RWPE1 (cell line): ENCODE measurements at regions not wholly inside any gene's neighbourhood (a gene's known extent, or its start where the extent isn't known, plus 50 kb on each side); places are given as distances from the start of the nearest gene placed in this dataset.

Experiments used
- CTCF ChIA-PET: fragments of 350-600 bp; sonication (Branson Sonifier 250); formaldehyde crosslinking; extraction: SDS; loops from one replicate; lab custom pipeline; 2021; lab: Yijun Ruan, JAX
- POLR2A ChIA-PET: fragments of 400-600 bp; formaldehyde crosslinking; extraction: SDS; loops from one replicate; lab custom pipeline; 2020; ENCODE audit warnings: antibody characterized with exemption; ENCODE audit not compliant: low non-redundant PET; lab: Yijun Ruan, JAX
- DNase-seq: peaks from one replicate; pipeline ENCODE4 v3.0.0; 2012; ENCODE audit warnings: low spot score
- H3K27ac ChIP-seq: fragments of 450-650 bp; 2 replicates; pipeline ENCODE4 v1.5.1; 2017
- TF ChIP-seq, protein P1 (sequence below): fragments of 450-650 bp; conservative IDR thresholded peaks from 2 replicates; pipeline ENCODE4 v1.5.1; 2017; ENCODE audit warnings: low read depth, mild to moderate bottlenecking

DNA sequence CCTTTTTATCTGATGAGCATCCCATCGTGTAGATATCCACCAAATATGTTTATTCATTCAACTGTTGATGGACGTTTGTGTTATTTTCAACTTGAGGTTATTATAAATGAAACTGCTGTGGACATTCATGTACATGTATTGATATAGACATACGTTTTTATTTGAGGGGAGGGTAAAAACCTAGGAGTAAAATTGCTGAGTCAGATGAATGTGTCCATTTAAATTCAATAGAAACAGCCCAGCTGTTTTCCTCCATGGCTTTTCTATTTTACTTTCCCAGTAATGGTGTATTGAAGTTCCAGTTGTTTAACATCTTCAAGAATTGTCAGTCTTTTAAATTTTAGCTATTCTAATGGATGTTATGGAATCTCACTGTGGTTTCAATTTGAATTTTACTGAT lies 348.7 kb upstream of the GALNTL6 start:
- DNase-seq = no peak
- ChIA-PET CTCF (no interaction called here), POLR2A (no interaction called here)
- TF ChIP-seq, protein P1, sequence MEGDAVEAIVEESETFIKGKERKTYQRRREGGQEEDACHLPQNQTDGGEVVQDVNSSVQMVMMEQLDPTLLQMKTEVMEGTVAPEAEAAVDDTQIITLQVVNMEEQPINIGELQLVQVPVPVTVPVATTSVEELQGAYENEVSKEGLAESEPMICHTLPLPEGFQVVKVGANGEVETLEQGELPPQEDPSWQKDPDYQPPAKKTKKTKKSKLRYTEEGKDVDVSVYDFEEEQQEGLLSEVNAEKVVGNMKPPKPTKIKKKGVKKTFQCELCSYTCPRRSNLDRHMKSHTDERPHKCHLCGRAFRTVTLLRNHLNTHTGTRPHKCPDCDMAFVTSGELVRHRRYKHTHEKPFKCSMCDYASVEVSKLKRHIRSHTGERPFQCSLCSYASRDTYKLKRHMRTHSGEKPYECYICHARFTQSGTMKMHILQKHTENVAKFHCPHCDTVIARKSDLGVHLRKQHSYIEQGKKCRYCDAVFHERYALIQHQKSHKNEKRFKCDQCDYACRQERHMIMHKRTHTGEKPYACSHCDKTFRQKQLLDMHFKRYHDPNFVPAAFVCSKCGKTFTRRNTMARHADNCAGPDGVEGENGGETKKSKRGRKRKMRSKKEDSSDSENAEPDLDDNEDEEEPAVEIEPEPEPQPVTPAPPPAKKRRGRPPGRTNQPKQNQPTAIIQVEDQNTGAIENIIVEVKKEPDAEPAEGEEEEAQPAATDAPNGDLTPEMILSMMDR = no peak
- H3K27ac ChIP-seq = no peak overlapping the region

DNA sequence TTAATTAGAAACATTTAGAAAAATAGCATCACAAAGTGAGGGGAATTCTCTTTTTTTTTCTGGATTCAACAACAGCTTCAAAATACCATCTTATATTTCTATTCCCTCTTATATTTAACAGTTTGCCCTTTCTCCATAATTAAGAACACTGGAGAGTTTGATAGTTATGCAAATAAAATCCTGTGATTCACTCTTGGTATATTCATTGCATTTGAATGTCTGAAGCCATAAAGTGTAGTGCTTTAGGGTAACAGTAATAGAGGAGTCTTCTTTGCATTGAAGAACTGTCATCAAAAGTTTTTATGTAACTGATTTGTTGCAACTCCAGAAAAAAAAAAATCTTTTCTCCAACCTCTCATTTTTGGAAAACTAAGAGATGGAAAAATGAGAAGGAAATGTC lies 352.0 kb upstream of the GALNTL6 start:
- TF ChIP-seq, protein P1 = no peak
- H3K27ac ChIP-seq = no peak overlapping the region
- DNase-seq = no peak
- ChIA-PET CTCF (no interaction called here), POLR2A (no interaction called here)

DNA sequence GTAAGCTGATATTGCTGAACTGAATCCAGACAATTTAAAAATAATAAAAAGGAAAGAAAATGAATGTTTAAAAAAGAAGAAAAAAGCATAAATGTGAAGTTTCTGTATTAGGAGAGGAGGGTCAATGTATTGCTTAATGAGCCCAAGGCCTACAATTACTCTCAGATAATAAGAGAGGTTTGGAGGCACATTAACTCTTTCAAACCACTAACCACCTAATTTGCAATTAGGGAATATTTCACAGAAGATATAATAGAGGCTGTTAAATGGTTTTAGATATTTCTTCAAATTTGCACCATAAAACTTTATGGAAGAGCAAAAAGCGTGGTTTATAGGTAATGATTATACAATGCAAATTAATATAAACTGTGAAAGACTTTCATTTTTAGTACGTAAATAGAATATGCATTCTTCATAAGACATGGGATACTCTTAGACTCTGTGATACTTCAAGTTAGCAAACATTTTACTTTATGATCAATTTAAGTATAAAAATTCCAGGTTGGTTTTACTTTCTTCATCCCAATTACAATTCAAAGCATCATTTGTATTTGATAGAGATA lies 364.2 kb upstream of the GALNTL6 start:
- DNase-seq = no peak
- CTCF ChIA-PET = interaction anchor here (0.7 kb wide), 1 partner anchor 735 kb away, joined by 4 read pairs; no protein-coding TSS in a partner anchor
- H3K27ac ChIP-seq = no peak overlapping the region
- TF ChIP-seq, protein P1 = no peak
- POLR2A ChIA-PET = no interaction called here

DNA sequence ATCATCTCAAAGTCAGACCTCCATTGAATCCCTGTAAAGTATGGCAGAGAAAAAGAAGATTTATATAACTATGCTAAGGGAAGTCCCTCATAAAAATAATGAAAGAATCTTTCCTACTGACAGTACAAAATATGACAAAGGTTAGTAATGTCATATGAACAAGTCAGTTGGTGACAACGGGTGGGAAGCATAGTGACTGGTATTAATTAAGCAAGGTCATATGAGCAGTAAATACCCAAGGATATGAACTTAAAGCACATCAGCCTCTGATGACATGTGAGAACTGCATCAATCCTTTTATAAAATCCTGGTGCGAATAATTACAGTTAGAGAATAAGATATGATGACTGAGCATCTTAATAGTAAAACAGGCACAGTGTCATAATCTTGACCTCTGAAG lies 364.8 kb upstream of the GALNTL6 start:
- TF ChIP-seq, protein P1 = no peak
- POLR2A ChIA-PET = no interaction called here

DNA sequence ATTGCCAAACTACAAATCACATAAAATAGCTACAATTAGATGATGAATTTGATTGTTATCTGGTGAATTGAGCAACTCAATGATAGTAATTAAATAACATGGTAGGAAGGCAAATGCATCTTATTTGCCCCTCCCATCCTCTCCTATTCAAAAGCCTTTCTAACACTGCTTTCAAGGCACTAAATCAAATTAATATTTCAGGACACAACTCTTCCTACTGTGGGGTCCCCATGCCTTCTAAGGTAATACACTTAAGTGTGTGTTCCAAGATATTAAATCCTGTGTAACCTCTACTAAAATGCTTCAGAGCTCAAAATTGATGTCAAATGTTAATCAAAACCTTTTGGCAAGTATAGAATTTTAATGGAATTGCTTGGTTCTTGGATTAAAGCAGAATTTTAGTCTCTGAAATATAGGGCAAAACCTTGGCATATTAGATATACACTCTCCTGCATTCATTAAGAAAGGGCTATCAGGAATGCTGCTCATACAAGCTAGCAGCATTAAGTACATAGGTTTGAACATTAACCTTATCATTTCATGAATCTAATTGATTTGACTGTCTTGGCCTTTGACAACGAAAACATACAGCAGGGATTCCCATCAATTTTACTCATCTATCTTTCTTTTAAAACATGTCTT lies 371.8 kb upstream of the GALNTL6 start:
- TF ChIP-seq, protein P1 = no peak
- no peak overlapping the region for H3K27ac ChIP-seq
- CTCF ChIA-PET = no interaction called here
- no peak for DNase-seq
- POLR2A ChIA-PET = no interaction called here

More for the DNA sequence above, 364.8 kb upstream of the GALNTL6 start:
- CTCF ChIA-PET = interaction anchor here (0.7 kb wide), 1 partner anchor 736 kb away, joined by 4 read pairs; no protein-coding TSS in a partner anchor
- DNase-seq = no peak
- H3K27ac ChIP-seq = no peak overlapping the region

DNA sequence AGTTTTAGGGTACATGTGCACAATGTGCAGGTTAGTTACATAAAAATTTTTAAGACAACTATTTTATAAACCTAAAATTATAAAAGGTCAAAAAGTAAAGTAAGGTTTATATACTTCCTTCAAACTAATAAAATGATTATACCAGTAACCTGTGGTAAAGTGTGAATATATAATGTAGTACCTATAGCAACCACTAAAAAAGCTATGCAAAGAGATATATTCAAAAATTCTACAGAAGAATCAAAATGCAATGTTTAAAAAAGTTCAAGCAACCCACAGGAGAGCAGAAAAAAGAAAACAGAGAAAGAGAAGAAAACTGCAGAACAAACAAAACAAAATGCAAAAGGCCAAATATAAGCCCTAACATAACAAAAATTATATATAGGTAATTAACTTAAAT lies 379.5 kb upstream of the GALNTL6 start:
- TF ChIP-seq, protein P1 = no peak
- ChIA-PET CTCF (interaction anchor here (0.6 kb wide), 1 partner anchor 431 kb away, joined by 5 read pairs; no protein-coding TSS in a partner anchor), POLR2A (no interaction called here)
- DNase-seq = no peak
- no peak overlapping the region for H3K27ac ChIP-seq
